Endothelial cell of umbilical vein (primary cell): ENCODE measurements at regions not wholly inside any gene's neighbourhood (a gene's known extent, or its start where the extent isn't known, plus 50 kb on each side); places are given as distances from the start of the nearest gene placed in this dataset.

Experiments used
- BruUV-seq: library from RNA; stranded (reverse); fragments of 400-500 nt; replicated peaks from 2 replicates; lab custom pipeline; 2021; lab: Mats Ljungman, UMichigan
- CTCF ChIA-PET: fragments of 300-600, 350-600 bp; sonication (Branson Sonifier 250); formaldehyde crosslinking; loops from one replicate; lab custom pipeline; 2021; ENCODE audit warnings: antibody characterized with exemption, inconsistent platforms; lab: Charles Lee
- POLR2A ChIA-PET: fragments of 300-600, 350-600 bp; sonication (Branson Sonifier 250); formaldehyde crosslinking; loops from one replicate; lab custom pipeline; 2021; ENCODE audit warnings: antibody characterized with exemption, inconsistent platforms; lab: Charles Lee
- DNase-seq: peaks from one replicate; pipeline ENCODE4 v3.0.0-alpha.2; 2011; ENCODE audit warnings: low read depth, low spot score
- FAIRE-seq: peaks from 2 replicates; lab custom pipeline; 2011; peaks lifted over from hg19 to GRCh38; lab: Jason Lieb, UNC
- H2AFZ ChIP-seq: 2 replicates; pipeline ENCODE4 v1.6.0; 2012; ENCODE audit warnings: low read depth, low read length, control low read depth, inconsistent platforms
- H3K27ac ChIP-seq: 2 replicates; pipeline ENCODE4 v1.5.1; 2011; ENCODE audit warnings: low read depth, mild to moderate bottlenecking, control low read depth, low read length, moderate library complexity; ENCODE audit not compliant: insufficient read depth
- H3K27me3 ChIP-seq, 2 experiments: 2 replicates each; pipeline versions ENCODE4 v1.6.0 to v1.6.1; 2011; ENCODE audit warnings: low read length in 2 of 2, mixed read lengths in 1 of 2; ENCODE audit not compliant: control insufficient read depth in 2 of 2, insufficient read depth in 2 of 2
- H3K36me3 ChIP-seq, 2 experiments: 2 replicates in 1 of 2; 3 replicates in 1 of 2; pipeline ENCODE4 v1.5.1; 2011; ENCODE audit warnings: low read length in 2 of 2, mild to moderate bottlenecking in 1 of 2, moderate library complexity in 1 of 2; ENCODE audit not compliant: control insufficient read depth in 2 of 2, insufficient read depth in 2 of 2; ENCODE audit errors: extremely low read depth in 1 of 2
- H3K4me1 ChIP-seq: 3 replicates; pipeline ENCODE4 v1.5.1; 2011; ENCODE audit warnings: mild to moderate bottlenecking, low read length; ENCODE audit not compliant: control insufficient read depth, insufficient read depth; ENCODE audit errors: extremely low read depth
- H3K4me2 ChIP-seq: 2 replicates; pipeline ENCODE4 v1.6.1; 2011; ENCODE audit warnings: low read length, control low read depth, mixed read lengths; ENCODE audit not compliant: insufficient read depth
- H3K4me3 ChIP-seq, 3 experiments: fragments of 200-600 bp in 1 of 3; sonication (generic), shearing (Covaris generic) in 1 of 3; replicated peaks in 1 of 3; 2 replicates each; pipeline ENCODE4 v1.5.1; 2011 to 2016; ENCODE audit warnings: control low read depth in 3 of 3, low read length in 3 of 3, mild to moderate bottlenecking in 2 of 3, inconsistent platforms in 1 of 3, low read depth in 1 of 3, moderate library complexity in 1 of 3; ENCODE audit not compliant: insufficient read depth in 1 of 3
- H3K79me2 ChIP-seq: 2 replicates; pipeline ENCODE4 v1.6.0; 2012; ENCODE audit warnings: low read length, inconsistent platforms; ENCODE audit not compliant: control insufficient read depth, insufficient read depth
- H3K9ac ChIP-seq: replicated peaks from 2 replicates; pipeline ENCODE3; 2011; ENCODE audit warnings: low read length, control low read depth; ENCODE audit not compliant: insufficient read depth; ENCODE audit errors: extremely low read depth
- H3K9me1 ChIP-seq: replicated peaks from 3 replicates; pipeline ENCODE4 v1.6.0; 2011; ENCODE audit warnings: mild to moderate bottlenecking, low read length; ENCODE audit not compliant: control insufficient read depth, insufficient read depth; ENCODE audit errors: extremely low read depth
- H3K9me3 ChIP-seq: replicated peaks from 2 replicates; pipeline ENCODE4 v1.5.1; 2012; ENCODE audit warnings: low read length, inconsistent platforms; ENCODE audit not compliant: control insufficient read depth, insufficient read depth
- H4K20me1 ChIP-seq: replicated peaks from 2 replicates; pipeline ENCODE3; 2011; ENCODE audit warnings: mild to moderate bottlenecking, low read length; ENCODE audit not compliant: control insufficient read depth, insufficient read depth; ENCODE audit errors: extremely low read depth
- CTCF ChIP-seq, 2 donors: IDR thresholded peaks; 1 replicate in 1 of 2; 2 replicates in 1 of 2; pipeline ENCODE4 v1.5.1; 2011; ENCODE audit warnings: low read length in 2 of 2, mild to moderate bottlenecking in 2 of 2, moderate library complexity in 2 of 2, control low read depth in 1 of 2, inconsistent platforms in 1 of 2, low read depth in 1 of 2; ENCODE audit not compliant: insufficient read depth in 1 of 2; ENCODE audit errors: extremely low read depth in 1 of 2
- EZH2 ChIP-seq: IDR thresholded peaks from 2 replicates; pipeline ENCODE4 v1.6.1; 2012; ENCODE audit warnings: borderline replicate concordance, low read depth, mild to moderate bottlenecking, moderate library complexity, low read length, inconsistent platforms; ENCODE audit not compliant: severe bottlenecking
- FOS ChIP-seq: IDR thresholded peaks from 2 replicates; pipeline ENCODE4 v1.6.1; 2011; ENCODE audit warnings: mild to moderate bottlenecking, low read length, moderate library complexity, borderline replicate concordance; ENCODE audit not compliant: insufficient read depth
- MAX ChIP-seq: IDR thresholded peaks from 2 replicates; pipeline ENCODE4 v1.6.1; 2011; ENCODE audit not compliant: insufficient read depth, insufficient read length
- MYC ChIP-seq: IDR thresholded peaks from one replicate; pipeline ENCODE4 v1.6.1; 2011; ENCODE audit warnings: mild to moderate bottlenecking, low read depth, low read length
- POLR2A ChIP-seq: IDR thresholded peaks from 2 replicates; pipeline ENCODE4 v1.6.1; 2012; ENCODE audit warnings: low read depth, mild to moderate bottlenecking, control low read depth, low read length
- POLR2AphosphoS5 ChIP-seq: IDR thresholded peaks from 2 replicates; pipeline ENCODE4 v1.6.1; 2012; ENCODE audit warnings: low read depth, mild to moderate bottlenecking, control low read depth, low read length, moderate library complexity; ENCODE audit not compliant: insufficient read depth
- dilution Hi-C: fragments of 300-500 bp; cut with MboI; formaldehyde crosslinking; loops from one replicate; pipeline ENCODE4 v1.15.0; 2019; ENCODE audit warnings: low sequenced_read_pairs; ENCODE audit not compliant: extremely low pct_ligation_motif_present
- intact Hi-C: fragments of 100-400 bp; cut with micrococcal nuclease; formaldehyde crosslinking; loops from one replicate; pipeline ENCODE4 v1.10.0; 2022

GRCh38 chr2:52717836-52718235, 1049.8 kb upstream of the CHAC2 start:
- Histone ChIP-seq H2AFZ (no peak overlapping the region), H3K4me2 (no peak overlapping the region), H3K27me3 (no peaks in the 10 kb centered on the region), H3K9ac (no peak overlapping the region), H3K9me1 (no peaks in the 10 kb centered on the region), H4K20me1 (no peaks in the 10 kb centered on the region), H3K36me3 (no peaks in the 10 kb centered on the region), H3K9me3 (no peaks in the 10 kb centered on the region), H3K4me3 (no peak overlapping the region), H3K4me1 (no peaks in the 10 kb centered on the region), H3K79me2 (no peaks in the 10 kb centered on the region), H3K27ac (no peak overlapping the region)
- intact Hi-C loops = no loop called here
- FAIRE-seq (no peak), DNase-seq (no peak)
- dilution Hi-C loops = no loop called here
- ChIA-PET POLR2A (no interaction called here), CTCF (no interaction called here)
- BruUV-seq = no TSS peak
- TF ChIP-seq POLR2A (no peak), FOS (no peak), MYC (no peak), POLR2AphosphoS5 (no peak), CTCF (IDR thresholded peaks at IDR 0.05; ENCODE audit: extremely low read depth in 1 of 2, insufficient read depth in 1 of 2, low read depth in 1 of 2, low read length in 2 of 2) (no peak), MAX (no peak), EZH2 (no peak)
